ENCODE measurements at regions not wholly inside any gene's neighbourhood (a gene's known extent, or its start where the extent isn't known, plus 50 kb on each side); places are given as distances from the start of the nearest gene placed in this dataset.

DNA sequence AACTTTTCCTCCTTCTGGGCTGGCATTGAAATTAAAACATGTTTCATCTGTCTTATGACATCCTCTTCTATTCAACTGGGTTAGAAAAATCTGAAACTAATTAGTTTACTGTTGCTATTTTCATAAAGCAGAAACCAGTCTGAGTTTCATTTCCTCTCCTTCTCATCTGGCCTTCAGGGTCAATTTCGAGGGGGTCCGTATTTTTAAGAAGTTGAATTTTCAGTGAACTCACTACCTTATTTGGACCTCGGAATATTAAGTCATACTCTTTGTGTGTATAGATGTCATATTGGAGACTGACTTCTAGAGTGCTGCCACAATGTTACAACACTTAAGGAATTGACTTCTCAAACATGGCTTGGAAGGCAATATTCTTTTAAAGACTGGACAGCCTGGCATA is 485.9 kb downstream of the SQOR start:
- no peak for DNase-seq

DNA sequence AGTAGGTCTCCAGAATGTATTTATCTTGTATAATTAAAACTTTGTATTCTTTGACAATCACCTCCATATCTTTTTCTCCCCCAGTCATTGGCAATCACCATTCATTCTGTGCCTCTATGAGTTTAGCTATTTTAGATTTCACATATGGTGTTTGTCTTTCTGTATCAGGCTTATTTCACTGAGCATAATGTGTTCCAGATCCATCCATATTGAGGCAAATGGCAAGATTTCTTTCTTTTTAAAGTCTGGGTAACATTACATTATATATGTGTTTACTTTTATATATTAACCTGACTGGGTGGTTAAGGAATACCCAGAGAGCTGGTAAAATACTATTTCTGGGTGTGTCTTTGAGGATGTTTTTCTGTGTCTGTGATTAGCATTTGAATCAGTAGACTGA is 486.6 kb downstream of the SQOR start:
- DNase-seq = no peak

DNA sequence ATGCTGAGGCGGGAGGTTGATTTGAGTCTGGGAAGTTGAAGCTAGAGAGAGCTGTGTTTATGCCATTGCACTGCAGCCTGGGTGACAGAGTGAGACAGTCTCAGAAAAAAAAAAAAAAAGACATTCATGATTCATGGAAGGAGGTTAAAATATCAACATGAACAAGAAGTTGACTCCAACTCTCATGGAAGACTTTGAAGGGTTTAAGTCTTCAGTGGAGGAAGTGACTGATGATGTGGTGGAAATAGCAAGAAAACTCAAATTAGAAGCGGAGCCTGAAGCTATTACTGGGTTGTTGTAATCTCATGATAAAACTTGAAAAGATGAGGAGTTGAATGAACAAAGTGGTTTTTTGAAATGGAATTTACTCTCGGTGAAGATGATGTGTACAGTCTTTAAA is 491.8 kb downstream of the SQOR start:
- no peak for DNase-seq

DNA sequence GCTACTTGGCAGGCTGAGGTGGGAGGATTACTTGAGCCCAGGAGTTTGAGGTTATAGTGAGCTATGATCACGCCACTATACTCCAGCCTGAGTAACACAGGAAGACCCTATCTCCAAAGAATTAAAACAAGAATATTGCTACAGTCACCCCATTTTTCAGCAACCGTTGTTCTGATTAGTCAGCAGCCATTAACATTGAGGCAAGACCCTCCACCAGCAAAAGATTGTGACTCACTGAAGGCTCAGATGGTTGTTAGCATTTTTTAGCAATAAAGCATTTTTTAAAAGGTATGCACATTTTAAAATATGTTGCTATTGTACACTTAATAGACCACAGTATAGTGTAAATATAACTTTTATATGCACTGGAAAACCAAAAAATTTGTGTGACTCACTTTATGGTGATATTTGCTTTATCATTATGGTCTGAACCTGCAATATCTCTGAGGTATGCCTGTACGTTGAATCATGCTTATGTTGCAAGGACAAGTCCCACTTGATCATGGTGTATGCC is 492.6 kb downstream of the SQOR start:
- DNase-seq = no peak

DNA sequence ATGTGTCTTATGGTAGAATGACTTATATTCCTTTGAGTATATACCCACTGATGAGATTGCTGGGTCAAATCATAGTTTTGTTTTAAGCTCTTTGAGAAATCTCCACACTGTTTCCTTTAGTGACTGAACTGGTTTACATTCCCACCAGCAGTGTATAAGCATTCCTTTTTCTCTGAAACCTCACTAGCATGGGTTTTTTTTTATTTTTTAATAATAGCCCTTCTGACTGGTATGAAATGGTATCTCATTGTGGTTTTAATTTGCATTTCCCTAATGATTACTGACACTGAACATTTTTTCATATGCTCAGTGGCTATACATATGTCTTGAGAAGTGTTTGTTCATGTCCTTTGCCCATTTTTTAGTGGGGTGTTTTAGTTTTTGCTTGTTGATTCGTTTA is 494.3 kb downstream of the SQOR start:
- DNase-seq = no peak

DNA sequence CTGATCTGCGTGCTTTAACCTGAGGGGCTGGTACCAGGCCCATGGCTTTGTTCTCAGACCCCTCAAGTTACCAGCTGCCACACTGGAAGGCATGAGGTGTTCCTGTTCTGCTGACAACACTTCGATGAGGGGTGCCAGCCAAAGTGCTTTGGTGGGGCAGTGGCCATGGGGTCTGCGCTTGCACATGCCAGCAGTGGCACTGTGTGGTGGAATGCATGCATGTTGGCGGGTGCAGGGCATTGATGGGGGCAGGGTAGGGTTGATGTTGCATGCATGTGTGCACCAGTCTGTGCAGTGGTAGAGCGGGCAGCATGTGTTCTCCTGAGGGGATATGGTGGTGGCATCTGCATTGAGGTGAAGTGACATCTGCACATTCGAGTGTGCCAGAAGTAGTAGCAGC is 497.0 kb downstream of the SQOR start:
- no peak for DNase-seq

DNA sequence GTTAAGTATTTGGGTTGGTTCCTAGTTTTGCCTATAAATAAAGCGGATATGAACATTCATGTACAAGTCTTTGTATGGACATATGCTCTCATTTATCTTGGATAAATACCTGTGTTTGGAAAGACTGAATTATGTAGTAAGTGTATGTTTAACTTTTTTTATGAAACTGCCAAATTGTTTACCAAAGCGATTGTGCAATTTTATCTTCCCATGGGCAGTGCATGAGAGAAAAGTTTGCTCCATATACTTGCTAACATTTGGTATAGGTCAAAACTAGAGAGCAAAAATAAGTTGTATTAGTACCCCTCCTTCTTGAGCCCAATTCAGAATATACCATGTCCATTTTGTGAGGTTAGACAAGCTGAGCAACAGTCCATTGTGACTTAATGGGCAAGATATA is 502.6 kb downstream of the SQOR start:
- no peak for DNase-seq

DNA sequence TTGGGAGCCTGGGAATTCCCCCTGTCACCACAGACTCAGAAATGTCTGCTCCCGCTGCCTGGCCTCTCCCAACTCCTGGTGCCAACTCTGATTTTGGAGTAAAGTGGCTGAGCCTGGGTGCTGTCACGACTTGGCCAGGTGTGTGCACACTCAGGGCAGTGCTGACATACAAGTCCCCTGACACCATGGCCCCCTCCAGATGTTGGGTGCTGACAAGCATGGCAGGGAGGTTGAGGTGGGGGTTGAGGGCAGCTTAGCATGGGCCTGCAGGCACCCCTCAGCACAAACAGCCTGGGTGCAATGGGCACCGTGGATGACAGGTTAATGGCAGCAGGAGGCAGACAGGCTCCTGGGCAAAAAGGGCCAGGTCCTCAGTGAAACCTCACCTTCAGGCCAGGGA is 511.2 kb downstream of the SQOR start:
- no peak for DNase-seq

DNA sequence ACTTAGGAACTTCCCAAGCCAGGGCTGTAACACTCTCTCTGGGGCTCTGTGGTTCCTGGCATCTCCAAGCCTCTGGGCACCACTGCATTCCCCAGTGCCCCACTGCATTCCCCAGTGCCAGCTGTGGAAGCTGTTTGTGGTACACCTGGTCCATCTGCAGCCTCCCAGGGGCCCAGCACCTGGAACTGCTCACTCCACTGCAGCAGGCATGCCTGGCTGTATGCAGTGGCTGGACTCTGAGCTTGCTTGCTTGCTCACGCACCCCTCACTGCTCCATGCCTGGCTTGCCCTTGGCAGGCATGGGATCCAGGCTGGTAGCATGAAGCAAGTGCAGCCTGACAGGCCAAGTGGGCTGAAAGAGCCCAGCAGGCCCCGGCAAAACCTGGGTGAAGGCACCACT is 512.1 kb downstream of the SQOR start:
- DNase-seq = no peak

DNA sequence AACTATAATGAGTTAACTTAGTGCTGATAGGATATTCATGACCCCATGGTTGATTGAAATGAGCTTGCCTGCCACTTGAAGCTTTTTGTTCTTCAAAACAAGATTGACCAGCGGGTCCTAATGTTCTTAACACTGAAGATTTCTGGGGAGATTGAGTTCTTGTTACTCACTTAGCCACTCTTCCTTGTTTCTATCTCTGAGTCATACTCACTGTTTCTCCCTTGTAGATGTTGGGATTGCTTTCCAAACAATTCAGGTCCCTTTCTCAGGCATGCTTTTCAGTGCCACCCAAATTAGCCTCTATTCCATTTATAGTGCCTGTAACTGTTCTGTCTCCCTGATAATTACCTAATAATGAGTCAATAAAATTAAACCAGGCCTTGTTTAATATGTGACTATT is 517.0 kb downstream of the SQOR start:
- no peak for DNase-seq

DNA sequence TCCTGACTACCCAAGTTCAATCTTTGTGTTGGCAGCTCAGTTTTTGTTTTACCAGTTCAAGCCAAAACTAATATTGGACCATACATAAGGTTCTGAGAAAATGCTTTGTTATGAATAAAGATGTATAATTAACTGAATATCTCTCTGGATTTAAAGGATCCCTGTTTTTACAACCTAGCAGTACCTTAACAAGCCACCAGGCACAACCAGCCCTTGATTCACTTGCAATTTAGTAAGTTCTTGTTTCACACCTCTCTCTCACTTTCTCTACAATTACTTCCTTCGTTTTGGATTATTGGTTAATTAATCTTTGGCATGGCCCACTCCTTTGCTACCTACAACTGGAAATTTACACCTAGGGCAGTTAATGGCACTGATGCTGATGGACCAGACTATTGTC is 531.9 kb downstream of the SQOR start:
- no peak for DNase-seq

DNA sequence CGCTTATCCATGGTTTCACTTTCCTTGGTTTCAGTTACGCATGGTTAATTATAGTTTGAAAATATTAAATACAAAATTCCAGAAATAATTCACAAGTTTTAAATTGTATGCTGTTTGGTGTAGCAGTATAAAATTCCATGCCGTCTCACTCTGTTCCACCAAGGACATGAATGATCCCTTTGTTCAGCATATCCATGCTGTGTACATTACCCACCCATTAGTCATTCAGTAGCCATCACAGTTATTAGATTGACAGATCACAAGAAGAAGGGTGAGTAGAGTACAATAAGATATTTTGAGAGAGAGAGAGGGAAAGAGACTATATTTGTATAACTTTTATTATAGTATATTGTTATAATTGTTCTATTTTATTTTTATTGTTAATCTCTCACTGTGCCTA is 535.5 kb downstream of the SQOR start:
- DNase-seq = no peak

DNA sequence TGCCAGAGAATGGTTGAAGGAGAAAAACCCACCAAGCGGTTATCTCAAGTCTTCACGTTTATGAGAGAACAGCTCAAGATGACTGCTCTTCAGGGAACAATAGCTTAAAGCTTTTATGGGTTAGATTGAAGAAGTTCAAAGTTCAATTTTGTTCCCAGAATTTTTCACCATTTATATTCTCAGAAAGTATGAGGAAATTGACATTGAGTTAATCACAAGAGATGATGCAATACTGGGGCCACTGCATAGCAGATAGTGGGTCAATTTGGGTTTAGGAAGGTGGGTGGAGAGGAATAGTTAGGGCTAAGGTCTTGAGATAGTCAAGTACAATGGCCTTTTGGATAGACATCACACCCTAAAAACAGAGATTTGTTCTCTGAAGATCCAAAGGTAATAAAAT is 539.3 kb downstream of the SQOR start:
- no peak for DNase-seq

DNA sequence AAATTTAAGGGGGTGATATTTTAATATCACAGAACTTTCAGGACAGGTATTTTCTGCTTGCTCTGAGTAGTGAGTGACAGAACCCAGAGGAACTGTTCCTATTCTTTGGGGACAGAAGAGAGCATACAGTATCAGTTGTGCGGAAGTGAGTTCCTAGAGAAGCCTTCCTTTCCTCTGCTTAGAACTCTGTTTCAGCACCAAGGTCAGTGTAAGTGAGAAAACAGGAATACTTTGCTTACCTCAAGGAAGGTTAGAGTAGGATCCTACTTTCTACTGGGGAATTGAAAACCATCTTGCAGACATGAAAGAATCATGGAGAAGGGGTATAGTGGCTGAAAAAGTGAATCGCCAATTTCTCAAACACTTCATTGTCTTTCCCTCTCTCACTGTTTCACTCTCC is 542.4 kb downstream of the SQOR start:
- no peak for DNase-seq

DNA sequence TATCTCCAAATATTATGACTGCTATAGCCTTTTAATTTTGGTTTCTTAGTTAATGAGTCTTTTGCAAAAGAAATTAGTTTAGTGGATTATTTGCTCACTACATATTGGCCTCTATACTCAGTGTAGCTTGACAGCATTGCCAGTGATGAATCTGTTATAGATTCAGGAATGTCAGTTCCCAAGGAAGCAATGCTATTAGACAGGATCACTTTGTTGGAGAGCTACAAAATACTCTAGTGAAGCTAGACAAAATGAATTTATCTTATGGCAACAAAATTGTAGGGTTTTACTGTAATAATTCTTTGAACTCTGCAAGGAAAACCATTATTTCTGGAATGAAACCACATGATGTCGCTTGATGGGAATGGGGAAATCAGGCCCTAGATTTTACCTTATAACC is 543.3 kb downstream of the SQOR start:
- no peak for DNase-seq

DNA sequence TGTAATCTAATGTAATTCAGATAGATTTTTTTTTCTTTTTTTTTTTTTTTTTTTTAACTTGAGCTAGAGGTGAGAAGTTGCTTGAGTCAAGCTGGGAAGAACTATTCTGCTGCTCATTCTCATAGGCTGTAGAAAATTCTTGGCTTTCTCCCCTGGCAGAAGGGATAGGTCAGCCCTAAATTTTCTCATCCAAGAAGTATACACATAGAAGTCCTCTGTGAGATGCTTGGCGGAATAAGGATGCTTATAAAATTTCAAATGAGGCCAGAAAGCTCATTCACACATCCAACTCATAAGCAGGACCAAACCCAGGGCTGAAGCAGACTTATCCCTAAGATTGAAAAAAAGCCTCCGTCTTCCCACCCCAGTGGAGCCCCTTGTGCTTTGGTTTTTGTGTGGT is 572.5 kb downstream of the SQOR start:
- no peak for DNase-seq

DNA sequence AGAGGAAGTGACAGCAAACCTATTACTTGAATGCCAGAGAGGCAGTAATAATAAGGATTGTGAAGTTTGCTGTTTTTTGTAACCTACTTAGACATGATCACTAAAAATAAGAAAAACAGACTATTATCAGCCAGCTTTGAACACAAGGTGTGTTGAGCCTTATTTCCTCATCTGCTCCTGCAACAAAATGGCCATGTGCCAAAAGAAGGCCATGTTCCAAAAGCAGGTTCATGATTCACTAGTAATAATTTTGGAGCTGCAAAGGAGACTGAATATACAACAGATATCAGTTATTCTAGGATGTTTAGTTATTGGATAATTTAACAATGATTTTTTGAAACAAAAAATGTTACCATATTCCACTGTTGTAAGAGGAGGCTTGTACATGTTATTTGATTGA is 578.7 kb downstream of the SQOR start:
- no peak for DNase-seq

DNA sequence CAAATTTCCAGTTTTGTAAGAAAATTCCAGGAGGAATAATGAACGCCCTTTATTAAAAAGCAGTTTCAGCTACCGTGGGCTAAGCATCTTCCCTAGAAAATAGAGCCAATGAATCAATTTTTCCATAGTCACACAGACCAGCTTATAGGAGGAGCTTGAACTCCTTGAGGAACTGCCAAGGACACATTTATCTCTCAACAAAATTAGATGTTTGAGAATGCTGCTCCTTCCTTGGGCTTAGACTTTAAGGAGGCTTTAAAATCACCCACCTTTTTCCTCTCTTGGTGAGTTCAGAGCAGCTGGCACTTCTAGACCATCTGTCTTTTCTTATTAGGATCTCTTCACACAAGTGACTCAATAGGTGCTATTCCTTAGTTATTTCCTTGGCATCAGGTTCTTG is 588.0 kb downstream of the SQOR start:
- no peak for DNase-seq

DNA sequence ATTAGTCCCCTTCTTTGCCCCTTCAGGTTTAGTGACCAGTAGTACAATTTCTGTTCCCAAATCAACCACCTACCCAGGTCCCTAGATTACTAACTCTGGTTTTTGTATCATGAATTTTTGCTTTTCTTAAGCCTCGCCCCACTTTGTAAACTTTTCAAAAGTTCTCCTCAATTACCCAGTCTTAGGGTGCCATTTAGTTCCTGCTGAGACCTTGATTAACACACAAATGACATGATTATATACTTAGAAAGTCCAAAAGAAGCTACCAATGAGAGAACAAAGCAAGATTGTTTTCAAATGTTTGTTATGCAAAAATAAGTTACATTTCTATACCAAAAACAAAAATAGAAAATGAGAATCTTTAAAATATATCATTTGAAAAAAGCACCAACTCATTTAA is 594.4 kb downstream of the SQOR start:
- DNase-seq = no peak

DNA sequence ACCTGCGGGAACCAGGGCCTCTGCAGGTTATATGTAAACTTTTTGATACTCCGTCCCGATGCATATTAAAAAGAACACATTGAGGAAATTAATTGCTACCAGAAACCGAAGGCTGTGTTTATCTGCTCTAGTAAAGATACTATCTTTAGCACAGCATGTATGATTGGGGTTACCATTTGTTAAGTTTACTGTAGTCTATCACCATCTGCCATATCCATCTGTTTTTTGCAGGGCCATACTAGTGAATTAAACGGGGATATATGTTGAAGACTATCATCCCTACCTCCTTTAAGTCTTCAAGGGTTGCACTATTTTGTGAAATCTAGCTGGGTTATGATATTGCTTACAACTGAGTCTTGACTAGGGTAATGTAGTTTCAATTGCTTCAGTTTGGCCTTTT is 597.0 kb downstream of the SQOR start:
- no peak for DNase-seq

DNA sequence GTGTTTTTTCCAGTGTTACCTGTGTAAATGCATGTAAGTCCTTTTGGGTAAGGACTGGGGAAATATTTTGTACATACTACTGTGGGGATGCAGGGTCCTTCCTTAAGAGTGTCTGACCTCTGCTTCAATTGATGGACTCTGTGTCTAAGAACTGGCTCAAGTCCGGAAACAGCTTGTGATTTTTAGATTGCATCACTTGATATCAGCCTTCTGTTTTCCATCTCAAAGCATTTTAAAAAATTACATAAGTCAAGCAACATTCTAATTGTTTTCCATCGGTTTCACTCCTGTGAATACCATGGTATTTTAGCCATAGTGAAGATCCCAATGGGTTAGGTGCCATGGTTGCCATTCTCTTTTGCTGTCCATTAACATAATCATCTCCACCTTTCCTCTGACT is 597.6 kb downstream of the SQOR start:
- DNase-seq = no peak

DNA sequence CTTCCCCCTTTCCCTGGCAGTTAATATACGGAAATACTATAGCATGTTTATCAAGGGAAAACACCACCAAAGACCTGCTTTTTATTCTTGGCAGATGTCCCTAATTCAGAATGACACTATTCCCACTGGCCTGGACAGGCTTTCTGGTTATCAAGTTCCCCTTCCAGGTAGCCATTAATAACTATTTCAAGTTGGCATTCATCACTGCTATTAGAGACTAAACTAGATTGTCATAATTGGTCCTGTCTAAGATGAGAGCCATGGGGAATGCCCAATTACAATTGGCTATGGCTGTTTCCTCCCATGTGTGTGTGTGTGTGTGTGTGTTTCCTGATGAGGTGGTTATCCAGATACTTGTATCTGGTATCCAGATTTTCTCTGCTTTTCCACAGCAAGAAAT is 608.1 kb downstream of the SQOR start:
- DNase-seq = no peak

DNA sequence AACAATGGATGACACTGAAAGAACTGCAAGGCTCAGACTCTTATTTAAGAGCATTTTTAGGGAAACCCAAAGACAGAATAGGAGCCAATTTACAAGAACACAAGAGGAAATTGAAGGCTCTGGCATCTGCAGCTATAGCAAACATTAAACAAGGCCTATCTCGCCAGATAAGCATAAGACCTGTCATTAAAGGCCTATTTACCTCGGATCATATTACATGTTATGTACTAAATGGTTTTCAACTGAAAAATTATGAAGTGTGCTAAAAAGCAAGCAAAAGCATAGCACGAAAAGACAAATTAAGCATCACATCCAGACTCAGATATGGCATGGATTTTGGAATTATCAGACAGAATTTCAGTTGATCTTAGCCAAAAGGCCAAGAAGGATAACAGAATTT is 617.1 kb downstream of the SQOR start:
- no peak for DNase-seq

DNA sequence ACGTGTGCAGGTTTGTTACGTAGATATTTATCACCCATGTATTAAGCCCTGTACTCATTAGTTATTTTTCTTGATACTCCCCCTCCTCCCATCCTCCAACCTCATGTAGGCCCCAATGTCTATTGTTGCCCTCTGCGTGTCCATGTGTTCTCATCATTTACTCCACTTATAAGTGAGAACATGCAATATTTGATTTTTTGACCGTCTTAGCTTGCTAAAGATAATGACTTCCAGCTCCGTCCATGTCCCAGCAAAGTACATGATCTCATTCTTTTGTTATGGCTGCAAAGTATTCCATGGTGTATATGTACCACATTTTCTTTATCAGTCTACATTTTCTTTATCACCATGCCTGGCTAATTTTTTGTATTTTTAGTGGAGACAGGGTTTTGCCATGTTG is 623.2 kb downstream of the SQOR start:
- no peak for DNase-seq

DNA sequence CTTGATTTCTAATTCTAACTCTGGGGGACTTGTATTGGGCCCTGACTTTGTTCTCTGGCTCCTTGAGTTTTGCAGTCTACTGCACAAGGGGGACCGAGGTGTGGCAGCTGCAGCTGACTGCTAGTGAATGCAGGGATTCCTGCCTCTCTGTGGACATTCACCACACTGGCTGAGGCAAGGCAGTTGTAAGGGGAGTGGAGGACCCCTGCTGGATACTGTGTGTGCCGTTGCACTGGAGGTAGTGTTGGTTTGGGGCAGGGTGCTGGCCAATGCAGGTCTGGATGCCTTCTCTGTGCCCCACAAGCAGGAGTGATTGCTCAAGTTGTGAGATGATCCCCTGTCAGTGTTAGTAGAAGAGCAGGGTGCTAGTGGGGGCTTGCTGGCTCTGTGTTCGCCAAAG is 626.1 kb downstream of the SQOR start:
- DNase-seq = no peak

DNA sequence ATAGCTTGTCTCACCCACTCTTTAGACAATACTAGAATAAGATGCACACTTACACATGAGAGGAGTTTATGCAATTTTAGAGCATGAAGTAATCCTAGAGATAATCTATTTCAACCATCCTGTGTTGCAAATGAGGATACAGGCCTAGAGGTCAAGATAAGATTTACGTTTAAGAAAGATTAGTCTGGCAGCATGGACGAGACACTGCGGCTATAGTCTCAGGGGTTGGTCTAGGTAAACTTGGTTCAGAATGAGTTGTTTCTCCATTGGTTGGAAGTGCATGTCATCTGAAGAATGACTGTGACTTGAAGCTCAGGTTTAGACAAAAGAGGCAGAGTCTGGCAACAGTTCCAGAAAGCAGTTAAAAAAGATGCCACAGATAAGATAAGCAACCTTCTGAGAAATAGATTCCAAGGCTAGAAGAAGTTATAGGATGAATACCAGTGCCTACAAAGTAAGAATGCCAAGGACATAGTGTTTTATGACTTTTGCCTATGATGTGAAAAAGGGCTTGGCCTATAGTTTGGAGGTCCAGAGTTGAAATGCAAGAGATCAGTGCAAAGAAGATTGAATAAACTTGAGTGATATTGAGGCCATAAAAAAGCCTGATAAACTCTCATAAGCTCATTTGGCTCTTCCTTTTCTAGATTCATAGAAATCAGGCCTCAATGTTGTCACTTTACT is 631.0 kb downstream of the SQOR start:
- DNase-seq = no peak
